Prostate gland (tissue), 2 donors: ENCODE measurements at regions not wholly inside any gene's neighbourhood (a gene's known extent, or its start where the extent isn't known, plus 50 kb on each side); places are given as distances from the start of the nearest gene placed in this dataset.

Experiments
- DNase-seq: peaks from one replicate; pipeline ENCODE4 v3.0.0-alpha.2; 2019; ENCODE audit warnings: low spot score
- H3K27ac ChIP-seq, 2 donors: fragments of 200-600 bp; sonication (generic); 2 replicates each; pipeline ENCODE4 v1.5.1; 2017 to 2019
- H3K27me3 ChIP-seq: fragments of 200-600 bp; sonication (generic); replicated peaks from 2 replicates; pipeline ENCODE4 v1.5.1; 2019; ENCODE audit not compliant: insufficient read depth
- H3K36me3 ChIP-seq, 2 donors: fragments of 200-600 bp; sonication (generic); 1 replicate in 1 of 2; 2 replicates in 1 of 2; pipeline versions ENCODE4 v1.5.1 to v1.8.1; 2017 to 2019
- H3K4me1 ChIP-seq: fragments of 200-600 bp; sonication (generic); replicated peaks from 2 replicates; pipeline ENCODE4 v1.5.1; 2019
- H3K4me3 ChIP-seq, 2 donors: fragments of 200-600 bp; sonication (generic); 2 replicates each; pipeline ENCODE4 v1.5.1; 2017 to 2019
- H3K9me3 ChIP-seq: fragments of 200-600 bp; sonication (generic); 2 replicates; pipeline ENCODE4 v1.5.1; 2017
- CTCF ChIP-seq, 4 experiments: fragments of 200-600 bp in 2 of 4; fragments of 450-650 bp in 2 of 4; sonication (generic) in 2 of 4; IDR thresholded peaks; 1 replicate in 3 of 4; 2 replicates in 1 of 4; pipeline ENCODE4 v1.5.1; 2016 to 2019; ENCODE audit warnings: antibody characterized with exemption in 4 of 4, mild to moderate bottlenecking in 2 of 4, moderate library complexity in 2 of 4
- POLR2A ChIP-seq: fragments of 450-650 bp; IDR thresholded peaks from one replicate; pipeline ENCODE4 v1.6.1; 2016; ENCODE audit warnings: antibody characterized with exemption, mild to moderate bottlenecking
- POLR2AphosphoS5 ChIP-seq: sonication (generic); formaldehyde crosslinking; IDR thresholded peaks from one replicate; pipeline ENCODE4 v1.6.1; 2017; ENCODE audit warnings: antibody characterized with exemption
- WGBS: methylation state at CpG from one replicate; pipeline ENCODE4 v1.1.5; 2018; 5-methylcytosine and 5-hydroxymethylcytosine counted together
- intact Hi-C: fragments of 100-400 bp; cut with DNase I; formaldehyde crosslinking; loops from one replicate; pipeline ENCODE4 v1.14.2; 2022

GRCh38 chr20:39882806-39883205 is 806.2 kb downstream of the MAFB start:
- WGBS, result 64% methylated on average over 1 of the region's 1 CpG
- H3K27me3 ChIP-seq, result no peaks in the 10 kb centered on the region
- no peak overlapping the region for H3K4me3 ChIP-seq
- no peak for TF ChIP-seq POLR2A
- H3K36me3 ChIP-seq, result no peaks in the 10 kb centered on the region
- no peaks in the 10 kb centered on the region for H3K4me1 ChIP-seq
- no peak overlapping the region for H3K27ac ChIP-seq
- no peak for DNase-seq
- no peaks in the 10 kb centered on the region for H3K9me3 ChIP-seq
- intact Hi-C loops, result loop anchor here (10.0 kb wide), 1 partner anchor 1082 kb away; no protein-coding TSS in a partner anchor

GRCh38 chr20:39880890-39881289 is 808.1 kb downstream of the MAFB start:
- Histone ChIP-seq H3K27ac (no peak overlapping the region), H3K9me3 (no peaks in the 10 kb centered on the region), H3K36me3 (no peaks in the 10 kb centered on the region), H3K4me1 (no peaks in the 10 kb centered on the region), H3K4me3 (no peak overlapping the region), H3K27me3 (no peaks in the 10 kb centered on the region)
- no peak for TF ChIP-seq CTCF (IDR thresholded peaks at IDR 0.05)
- TF ChIP-seq POLR2A, result no peak
- no peak for TF ChIP-seq POLR2AphosphoS5
- WGBS, result 91% methylated on average over 4 of the region's 4 CpGs
- intact Hi-C loops, result loop anchor here (10.0 kb wide), 1 partner anchor 1084 kb away; no protein-coding TSS in a partner anchor
- DNase-seq, result no peak

GRCh38 chr20:39879296-39879695 is 809.7 kb downstream of the MAFB start:
- Histone ChIP-seq H3K9me3 (no peaks in the 10 kb centered on the region), H3K27ac (no peak overlapping the region), H3K4me1 (no peaks in the 10 kb centered on the region), H3K4me3 (no peak overlapping the region), H3K36me3 (no peaks in the 10 kb centered on the region), H3K27me3 (no peaks in the 10 kb centered on the region)
- WGBS, result 89% methylated on average over 2 of the region's 2 CpGs
- TF ChIP-seq POLR2A, result no peak
- no peak for TF ChIP-seq CTCF (IDR thresholded peaks at IDR 0.05)
- no peak for TF ChIP-seq POLR2AphosphoS5
- intact Hi-C loops, result no loop called here
- no peak for DNase-seq

- WGBS, result 37% methylated on average over 2 of the region's 2 CpGs
- Histone ChIP-seq H3K27ac (no peak overlapping the region), H3K9me3 (no peaks in the 10 kb centered on the region), H3K4me1 (no peaks in the 10 kb centered on the region), H3K36me3 (no peaks in the 10 kb centered on the region), H3K27me3 (no peaks in the 10 kb centered on the region), H3K4me3 (no peak overlapping the region)
- intact Hi-C loops, result no loop called here
- TF ChIP-seq POLR2AphosphoS5, result no peak
- TF ChIP-seq CTCF (IDR thresholded peaks at IDR 0.05), result no peak
- no peak for TF ChIP-seq POLR2A
- no peak for DNase-seq
Measured at GRCh38 chr20:39878809-39879208, 810.2 kb downstream of the MAFB start.

GRCh38 chr20:39878320-39878719 is 810.7 kb downstream of the MAFB start:
- H3K9me3 ChIP-seq, result no peaks in the 10 kb centered on the region
- DNase-seq, result no peak
- intact Hi-C loops, result no loop called here
- no peaks in the 10 kb centered on the region for H3K4me1 ChIP-seq
- H3K4me3 ChIP-seq, result no peak overlapping the region
- TF ChIP-seq POLR2AphosphoS5 (no peak), POLR2A (no peak), CTCF (IDR thresholded peaks at IDR 0.05) (no peak)
- WGBS, result 33% methylated on average over 2 of the region's 2 CpGs
- H3K27me3 ChIP-seq, result no peaks in the 10 kb centered on the region
- H3K36me3 ChIP-seq, result no peaks in the 10 kb centered on the region
- no peak overlapping the region for H3K27ac ChIP-seq
